Keratinocyte (primary cell): ENCODE measurements at regions not wholly inside any gene's neighbourhood (a gene's known extent, or its start where the extent isn't known, plus 50 kb on each side); places are given as distances from the start of the nearest gene placed in this dataset.

Source experiments
- DNase-seq: peaks from one replicate; pipeline ENCODE4 v3.0.0-alpha.2; 2011; ENCODE audit warnings: low read depth, missing footprints, low spot score
- FAIRE-seq: peaks from 2 replicates; lab custom pipeline; 2011; peaks lifted over from hg19 to GRCh38; lab: Jason Lieb, UNC
- H2AFZ ChIP-seq: 2 replicates; pipeline ENCODE4 v1.6.0; 2012; ENCODE audit warnings: low read length, control low read depth, inconsistent platforms; ENCODE audit not compliant: control insufficient read depth
- H3K27ac ChIP-seq: 2 replicates; pipeline ENCODE4 v1.5.1; 2011; ENCODE audit warnings: low read length; ENCODE audit not compliant: control insufficient read depth, insufficient read depth
- H3K27me3 ChIP-seq: 3 replicates; pipeline ENCODE4 v1.6.0; 2011; ENCODE audit warnings: low read length; ENCODE audit not compliant: control insufficient read depth, insufficient read depth; ENCODE audit errors: extremely low read depth
- H3K36me3 ChIP-seq, 2 experiments: 2 replicates in 1 of 2; 3 replicates in 1 of 2; pipeline ENCODE4 v1.5.1; 2011; ENCODE audit warnings: low read length in 2 of 2, mild to moderate bottlenecking in 1 of 2; ENCODE audit not compliant: control insufficient read depth in 2 of 2, insufficient read depth in 2 of 2; ENCODE audit errors: extremely low read depth in 1 of 2
- H3K4me1 ChIP-seq: 3 replicates; pipeline ENCODE4 v1.5.1; 2011; ENCODE audit warnings: low read length; ENCODE audit not compliant: control insufficient read depth, insufficient read depth; ENCODE audit errors: extremely low read depth
- H3K4me2 ChIP-seq: 3 replicates; pipeline ENCODE4 v1.6.0; 2011; ENCODE audit warnings: low read depth, low read length; ENCODE audit not compliant: control insufficient read depth, insufficient read depth; ENCODE audit errors: extremely low read depth
- H3K4me3 ChIP-seq, 3 experiments: fragments of 200-600 bp in 1 of 3; sonication (generic) in 1 of 3; 2 replicates in 2 of 3; 3 replicates in 1 of 3; pipeline ENCODE4 v1.5.1; 2011 to 2016; ENCODE audit warnings: low read length in 3 of 3, mild to moderate bottlenecking in 3 of 3, control low read depth in 2 of 3, inconsistent platforms in 1 of 3, low read depth in 1 of 3, mixed read lengths in 1 of 3, mixed run types in 1 of 3, moderate library complexity in 1 of 3; ENCODE audit not compliant: control insufficient read depth in 2 of 3, insufficient read depth in 2 of 3; ENCODE audit errors: extremely low read depth in 1 of 3
- H3K79me2 ChIP-seq: 2 replicates; pipeline ENCODE4 v1.6.0; 2012; ENCODE audit warnings: low read length; ENCODE audit not compliant: control insufficient read depth, insufficient read depth
- H3K9ac ChIP-seq: 3 replicates; pipeline ENCODE4 v1.6.0; 2011; ENCODE audit warnings: low read length; ENCODE audit not compliant: control insufficient read depth, insufficient read depth; ENCODE audit errors: extremely low read depth
- H3K9me1 ChIP-seq: 3 replicates; pipeline ENCODE4 v1.6.0; 2011; ENCODE audit warnings: low read length; ENCODE audit not compliant: control insufficient read depth, insufficient read depth; ENCODE audit errors: extremely low read depth
- H3K9me3 ChIP-seq: 2 replicates; pipeline ENCODE4 v1.5.1; 2012; ENCODE audit warnings: low read depth, low read length; ENCODE audit not compliant: control insufficient read depth
- H4K20me1 ChIP-seq: 3 replicates; pipeline ENCODE4 v1.6.0; 2011; ENCODE audit warnings: low read length; ENCODE audit not compliant: control insufficient read depth, insufficient read depth; ENCODE audit errors: extremely low read depth
- CTCF ChIP-seq, 3 experiments: IDR thresholded peaks in 1 of 3; conservative IDR thresholded peaks in 1 of 3; optimal IDR thresholded peaks in 1 of 3; 2 replicates in 2 of 3; 3 replicates in 1 of 3; pipeline versions ENCODE3 to v1.5.1; 2011; ENCODE audit warnings: low read length in 3 of 3, mild to moderate bottlenecking in 3 of 3, moderate library complexity in 2 of 3, control low read depth in 1 of 3, inconsistent platforms in 1 of 3; ENCODE audit not compliant: insufficient read depth in 2 of 3; ENCODE audit errors: extremely low read depth in 1 of 3
- EZH2 ChIP-seq: IDR thresholded peaks from one replicate; pipeline ENCODE4 v1.6.1; 2012; ENCODE audit warnings: inconsistent platforms, mild to moderate bottlenecking, low read length, moderate library complexity
- dilution Hi-C: fragments of 300-500 bp; cut with MboI; formaldehyde crosslinking; loops from one replicate; pipeline ENCODE4 v1.7.0; 2020; ENCODE audit warnings: low sequenced_read_pairs; ENCODE audit not compliant: extremely low pct_ligation_motif_present

GRCh38 chr11:41713030-41713429 is 253.6 kb upstream of the LRRC4C start:
- H2AFZ ChIP-seq = no peak overlapping the region

GRCh38 chr11:41714101-41714500 is 254.6 kb upstream of the LRRC4C start:
- no peak overlapping the region for H2AFZ ChIP-seq
- H3K9me3 ChIP-seq = no peaks in the 10 kb centered on the region
- TF ChIP-seq EZH2 (no peak), CTCF (optimal IDR thresholded peaks at IDR 0.05 in 1 of 3, IDR thresholded peaks at IDR 0.05 in 1 of 3, conservative IDR thresholded peaks at IDR 0.05 in 1 of 3; ENCODE audit: extremely low read depth in 1 of 3, insufficient read depth in 2 of 3, low read length in 3 of 3) (no peak)
- dilution Hi-C loops = no loop called here
- no peak for DNase-seq
- no peak overlapping the region for H3K4me3 ChIP-seq
- no peaks in the 10 kb centered on the region for H3K27me3 ChIP-seq
- no peaks in the 10 kb centered on the region for H3K9me1 ChIP-seq
- no peaks in the 10 kb centered on the region for H3K79me2 ChIP-seq
- no peak for FAIRE-seq
- no peak overlapping the region for H3K4me2 ChIP-seq
- no peaks in the 10 kb centered on the region for H4K20me1 ChIP-seq
- H3K9ac ChIP-seq = no peak overlapping the region
- no peak overlapping the region for H3K27ac ChIP-seq
- no peaks in the 10 kb centered on the region for H3K4me1 ChIP-seq
- H3K36me3 ChIP-seq = no peaks in the 10 kb centered on the region

More at GRCh38 chr11:41713030-41713429, 253.6 kb upstream of the LRRC4C start:
- FAIRE-seq (no peak), DNase-seq (no peak)
- Histone ChIP-seq H3K9me1 (no peaks in the 10 kb centered on the region), H3K79me2 (no peaks in the 10 kb centered on the region), H3K36me3 (no peaks in the 10 kb centered on the region), H3K4me1 (no peaks in the 10 kb centered on the region), H3K27ac (no peak overlapping the region), H4K20me1 (no peaks in the 10 kb centered on the region), H3K9ac (no peak overlapping the region), H3K27me3 (no peaks in the 10 kb centered on the region), H3K4me2 (no peak overlapping the region), H3K4me3 (no peak overlapping the region), H3K9me3 (no peaks in the 10 kb centered on the region)
- TF ChIP-seq EZH2 (no peak), CTCF (optimal IDR thresholded peaks at IDR 0.05 in 1 of 3, IDR thresholded peaks at IDR 0.05 in 1 of 3, conservative IDR thresholded peaks at IDR 0.05 in 1 of 3; ENCODE audit: extremely low read depth in 1 of 3, insufficient read depth in 2 of 3, low read length in 3 of 3) (no peak)
- dilution Hi-C loops = no loop called here
